Lung microvascular endothelial cell (primary cell): ENCODE measurements at regions not wholly inside any gene's neighbourhood (a gene's known extent, or its start where the extent isn't known, plus 50 kb on each side); places are given as distances from the start of the nearest gene placed in this dataset.
"Not testable (repeated sequence)": the region's sequence is repeated elsewhere in the genome, so short reads cannot be mapped to it uniquely, and the experiment has no call there.

ENCODE experiments used
- DNase-seq, 2 donors: peaks; one replicate each; pipeline versions ENCODE4 v3.0.0 to v3.0.0-alpha.2; 2010; ENCODE audit warnings: low read depth in 2 of 2

- DNase-seq: no peak
Measured at GRCh38 chr14:40374221-40374620, 942.0 kb upstream of the FBXO33 start.

GRCh38 chr14:40371011-40371410 is 938.8 kb upstream of the FBXO33 start:
- DNase-seq: no peak

GRCh38 chr14:40368314-40368713 is 936.1 kb upstream of the FBXO33 start:
- DNase-seq: no peak

GRCh38 chr14:40367717-40368116 is 935.5 kb upstream of the FBXO33 start:
- no peak for DNase-seq

- no peak for DNase-seq
Measured at GRCh38 chr14:40365305-40365704, 933.1 kb upstream of the FBXO33 start.

- DNase-seq: no peak
Measured at GRCh38 chr14:40362856-40363255, 930.6 kb upstream of the FBXO33 start.

- DNase-seq: no peak
Measured at GRCh38 chr14:40354754-40355153, 922.5 kb upstream of the FBXO33 start.

GRCh38 chr14:40348104-40348503 is 915.9 kb upstream of the FBXO33 start:
- DNase-seq: not testable (repeated sequence)

GRCh38 chr14:40347675-40348074 is 915.4 kb upstream of the FBXO33 start:
- no peak for DNase-seq

GRCh38 chr14:40346275-40346674 is 914.0 kb upstream of the FBXO33 start:
- DNase-seq: no peak

- DNase-seq: no peak
Measured at GRCh38 chr14:40345334-40345733, 913.1 kb upstream of the FBXO33 start.

- no peak for DNase-seq
Measured at GRCh38 chr14:40340708-40341107, 908.5 kb upstream of the FBXO33 start.

- DNase-seq: no peak
Measured at GRCh38 chr14:40336846-40337245, 904.6 kb upstream of the FBXO33 start.

- DNase-seq: not testable (repeated sequence)
Measured at GRCh38 chr14:40326519-40326918, 894.3 kb upstream of the FBXO33 start.

GRCh38 chr14:40318211-40318719 is 886.0 kb upstream of the FBXO33 start:
- no peak for DNase-seq

GRCh38 chr14:40317690-40318089 is 885.5 kb upstream of the FBXO33 start:
- DNase-seq: no peak

- no peak for DNase-seq
Measured at GRCh38 chr14:40312296-40312695, 880.1 kb upstream of the FBXO33 start.

GRCh38 chr14:40309124-40309523 is 876.9 kb upstream of the FBXO33 start:
- DNase-seq: no peak

- DNase-seq: no peak
Measured at GRCh38 chr14:40308240-40308639, 876.0 kb upstream of the FBXO33 start.

- DNase-seq: no peak
Measured at GRCh38 chr14:40296821-40297220, 864.6 kb upstream of the FBXO33 start.

- no peak for DNase-seq
Measured at GRCh38 chr14:40292664-40293063, 860.4 kb upstream of the FBXO33 start.

- no peak for DNase-seq
Measured at GRCh38 chr14:40282196-40282595, 850.0 kb upstream of the FBXO33 start.

GRCh38 chr14:40280652-40281051 is 848.4 kb upstream of the FBXO33 start:
- no peak for DNase-seq

- no peak for DNase-seq
Measured at GRCh38 chr14:40273417-40273816, 841.2 kb upstream of the FBXO33 start.
